H1 (cell line): ENCODE measurements at regions not wholly inside any gene's neighbourhood (a gene's known extent, or its start where the extent isn't known, plus 50 kb on each side); places are given as distances from the start of the nearest gene placed in this dataset.

Experiments used
- ASH2L ChIP-seq: fragments of 200-600, 300-600 bp; sonication (generic); IDR thresholded peaks from one replicate; pipeline ENCODE4 v1.7.1; 2017; ENCODE audit warnings: low read length
- SP2 ChIP-seq: IDR thresholded peaks from 2 replicates; pipeline ENCODE4 v1.6.1; 2012; ENCODE audit warnings: mild to moderate bottlenecking, low read length, inconsistent platforms
- TBP ChIP-seq: IDR thresholded peaks from 2 replicates; pipeline ENCODE4 v1.6.1; 2011; ENCODE audit warnings: low read depth, low read length, improper control_type of control experiment

- no peak for TF ChIP-seq TBP
- no peak for TF ChIP-seq ASH2L
- TF ChIP-seq SP2, result no peak
- TF ChIP-seq, all 59 proteins: peak for 0
These were observed 881.5 kb upstream of the SLC35B3 start (continued) for GRCh38 chr6:9316831-9317230.
